NCI-H748 (cell line): ENCODE measurements at regions not wholly inside any gene's neighbourhood (a gene's known extent, or its start where the extent isn't known, plus 50 kb on each side); places are given as distances from the start of the nearest gene placed in this dataset.

Source experiments
- DNase-seq: peaks from one replicate; lab custom pipeline; 2025; ENCODE audit not compliant: unreplicated experiment; lab: John Stamatoyannopoulos, UW

DNA sequence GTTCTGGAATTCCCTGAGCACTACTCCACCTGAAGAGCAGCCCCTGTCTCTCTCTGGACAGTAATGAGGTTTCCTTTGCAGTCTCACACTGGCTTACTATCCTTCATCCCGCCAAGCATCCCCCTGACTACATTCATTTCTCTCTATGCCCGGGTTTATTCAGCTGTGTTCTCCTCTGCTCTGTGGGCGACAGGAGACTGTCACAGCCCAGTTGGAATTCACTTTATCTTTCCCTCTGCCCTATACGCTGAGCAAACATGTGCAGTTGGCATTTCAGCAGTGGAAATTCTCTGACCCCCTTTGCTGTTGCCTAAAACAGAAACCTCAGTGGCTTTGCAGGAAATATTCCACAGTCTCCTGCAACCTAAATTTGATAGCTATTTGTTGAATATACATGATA lies 83.5 kb upstream of the MAX start:
- DNase-seq, result no peak

DNA sequence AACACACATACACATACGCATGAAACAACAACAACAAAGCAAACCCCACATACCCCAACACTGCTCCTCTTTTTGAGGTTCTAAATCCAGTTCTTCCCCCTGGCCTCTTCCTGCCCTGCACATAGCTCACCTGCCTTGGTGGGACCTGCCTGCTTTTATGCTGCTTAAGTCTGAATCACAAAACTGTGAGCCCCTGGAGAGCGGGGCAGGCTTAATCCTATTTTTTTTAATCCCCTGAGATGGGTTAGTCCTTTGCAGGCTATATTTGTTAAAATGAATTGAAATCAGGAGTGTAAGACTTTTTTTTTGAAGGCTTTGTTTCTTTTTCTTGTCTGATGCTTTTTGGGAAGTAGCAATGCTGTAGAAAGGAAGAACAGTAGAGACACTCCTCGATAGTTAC lies 84.6 kb upstream of the MAX start:
- no peak for DNase-seq

DNA sequence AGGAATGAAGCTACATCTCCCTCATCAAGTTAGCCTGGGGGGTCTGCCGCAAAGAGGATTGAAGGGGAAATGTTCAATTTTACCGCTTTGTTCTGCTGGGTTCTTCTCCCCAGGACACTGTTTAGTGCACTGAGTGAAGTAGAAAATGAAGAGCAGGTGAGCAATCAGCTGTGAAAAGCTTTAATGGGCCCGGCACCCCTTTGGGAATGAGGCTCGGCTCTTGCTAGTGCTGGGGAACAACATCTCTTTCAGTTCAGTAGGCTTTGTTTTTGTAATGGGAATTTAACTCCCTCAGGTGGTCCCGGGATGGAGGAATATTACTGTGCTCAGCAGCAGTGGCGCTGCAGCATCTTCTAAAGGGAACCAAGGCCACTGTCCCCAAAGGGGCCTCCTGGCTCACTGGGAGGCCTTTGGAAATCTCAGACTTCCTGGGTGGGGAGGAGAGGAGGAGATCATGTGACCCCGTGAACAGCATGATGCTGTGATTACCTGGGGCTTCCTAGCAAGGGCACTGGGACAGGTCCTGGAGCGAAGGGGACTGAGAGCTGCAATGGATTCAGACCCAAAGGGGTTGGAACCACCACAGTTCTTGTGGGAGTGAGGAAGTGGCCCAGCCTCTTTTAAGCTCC lies 85.2 kb upstream of the MAX start:
- no peak for DNase-seq

DNA sequence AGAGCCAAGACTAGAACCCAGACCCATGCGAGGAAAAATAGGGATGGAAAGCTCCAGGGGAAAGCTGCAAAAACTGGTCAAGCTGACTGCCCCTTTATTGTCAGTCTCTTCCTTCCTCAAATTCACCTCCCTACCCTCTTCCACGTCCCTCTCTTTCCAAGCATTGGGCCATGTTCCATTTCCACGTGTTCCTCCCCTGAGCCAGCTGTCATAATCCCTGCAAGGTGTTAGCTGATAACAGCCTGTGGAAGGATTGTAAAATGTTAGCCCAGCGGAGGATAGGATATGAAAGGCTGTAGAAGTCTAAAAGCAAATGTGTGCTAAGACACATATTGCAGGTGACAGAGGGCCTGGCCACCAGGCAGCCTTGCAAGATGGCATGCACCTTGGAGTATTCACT lies 88.0 kb upstream of the MAX start:
- DNase-seq, result no peak

DNA sequence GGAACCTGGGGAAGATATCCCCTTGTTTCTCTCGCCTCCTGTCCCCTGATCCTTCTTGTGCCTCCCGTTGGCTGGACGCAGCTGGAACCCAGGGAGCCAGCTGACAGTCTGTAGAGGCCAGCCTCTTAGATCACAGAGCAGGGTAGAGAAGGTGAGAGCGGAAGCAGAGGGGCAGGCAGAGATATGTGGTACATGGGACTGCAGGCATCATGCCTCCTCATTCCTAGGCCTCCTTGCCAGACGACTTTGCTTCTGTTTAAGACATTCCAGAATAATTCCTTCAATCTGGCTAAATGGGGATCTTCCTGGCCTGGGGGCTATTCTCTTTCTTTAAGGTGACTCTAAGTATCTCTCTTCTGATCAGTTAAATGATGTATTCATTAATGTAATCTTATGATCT lies 89.4 kb upstream of the MAX start:
- DNase-seq, result no peak

- no peak for DNase-seq
These were observed 90.4 kb upstream of the MAX start for GRCh38 chr14:65192686-65193085.

DNA sequence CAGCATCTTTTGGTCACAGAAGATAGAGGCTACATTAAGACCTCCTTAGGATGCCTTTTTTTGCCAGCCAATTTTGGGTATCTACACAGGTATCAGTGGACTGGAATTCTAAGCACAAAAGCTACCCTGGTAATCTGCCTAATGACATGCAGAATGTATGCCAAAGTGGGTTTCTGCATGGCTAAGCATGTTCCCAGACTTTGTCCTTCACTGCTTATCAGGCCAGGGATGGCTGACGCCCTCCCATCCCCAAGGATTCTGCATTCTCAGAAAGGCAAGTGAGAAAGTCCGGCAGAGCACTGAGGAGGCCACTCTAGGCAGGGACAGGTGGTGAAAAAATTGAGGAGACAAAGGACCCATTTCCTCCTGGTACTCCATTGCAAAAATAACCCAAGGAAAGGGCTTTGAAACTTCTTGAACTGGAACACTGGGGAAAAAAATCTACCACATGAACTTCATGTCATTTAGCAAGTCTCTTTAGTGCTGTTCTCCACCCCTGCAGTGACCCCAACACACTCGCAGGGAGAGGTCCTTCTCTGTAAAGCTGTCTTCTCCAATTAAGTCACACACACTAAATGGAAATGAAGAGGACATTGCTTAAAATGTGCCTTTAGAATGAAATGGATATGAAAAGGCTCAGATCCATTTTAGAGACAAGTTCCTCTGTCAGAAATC lies 91.7 kb upstream of the MAX start:
- no peak for DNase-seq

- DNase-seq, result no peak
These were observed 92.9 kb upstream of the MAX start for GRCh38 chr14:65195042-65195719.

DNA sequence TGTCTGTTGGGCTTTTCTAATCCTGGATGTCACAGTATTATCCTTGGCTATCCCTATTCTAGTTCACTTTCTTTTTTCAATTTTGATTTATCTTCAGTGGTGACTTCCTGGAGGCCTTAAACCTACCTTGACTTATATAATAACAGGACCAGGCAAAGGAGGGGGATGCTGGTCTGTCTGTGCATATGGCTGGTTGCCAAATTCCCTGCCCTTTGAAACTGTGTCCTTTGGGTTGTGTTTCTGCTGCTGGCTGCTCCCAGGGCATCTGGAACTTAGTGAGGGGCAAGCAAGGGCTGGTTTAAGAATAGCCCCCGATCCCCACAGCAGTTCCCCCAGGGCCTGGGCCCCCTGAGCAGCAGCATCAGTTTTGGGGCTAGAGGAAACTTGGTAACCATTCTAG lies 96.0 kb upstream of the MAX start:
- no peak for DNase-seq

DNA sequence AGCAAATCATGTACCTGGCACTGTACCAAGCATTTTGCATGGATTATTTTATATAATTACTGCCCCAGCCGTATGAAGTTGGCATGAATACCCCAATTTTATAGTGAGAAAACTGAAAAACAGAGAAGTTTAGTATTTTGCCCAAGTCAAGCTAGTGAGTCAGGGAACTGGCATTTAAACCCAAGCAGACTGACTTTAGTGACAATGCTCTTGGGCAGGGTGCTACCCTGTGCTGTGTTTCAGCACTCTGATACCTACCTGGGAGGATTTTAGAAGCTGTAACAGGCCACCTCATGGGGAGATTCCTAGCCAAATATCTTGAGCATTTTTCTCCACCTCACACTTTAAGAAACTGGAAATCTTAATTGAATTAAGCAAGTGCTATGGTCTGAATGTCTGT lies 98.1 kb upstream of the MAX start:
- no peak for DNase-seq

DNA sequence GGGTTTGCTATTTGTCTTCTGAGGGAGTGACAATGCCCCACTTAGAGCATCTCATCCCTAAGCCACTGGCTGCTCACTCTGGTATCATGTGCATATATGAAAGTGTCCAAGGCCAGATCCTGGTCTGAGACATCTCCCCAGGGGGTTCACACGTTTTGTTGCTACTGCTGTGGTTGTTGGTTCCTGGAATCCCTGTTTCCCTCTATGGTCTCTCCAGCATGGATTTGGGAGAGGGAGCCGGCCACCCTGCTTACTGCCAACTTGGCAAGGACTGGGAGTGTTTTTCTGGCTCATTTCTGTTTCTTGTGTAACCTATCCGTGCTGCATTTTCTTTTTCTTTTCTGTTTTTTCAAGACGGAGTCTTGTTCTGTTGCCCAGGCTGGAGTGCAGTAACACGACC lies 101.3 kb upstream of the MAX start:
- no peak for DNase-seq

GRCh38 chr14:65204056-65204455 lies 101.7 kb upstream of the MAX start:
- DNase-seq, result no peak

DNA sequence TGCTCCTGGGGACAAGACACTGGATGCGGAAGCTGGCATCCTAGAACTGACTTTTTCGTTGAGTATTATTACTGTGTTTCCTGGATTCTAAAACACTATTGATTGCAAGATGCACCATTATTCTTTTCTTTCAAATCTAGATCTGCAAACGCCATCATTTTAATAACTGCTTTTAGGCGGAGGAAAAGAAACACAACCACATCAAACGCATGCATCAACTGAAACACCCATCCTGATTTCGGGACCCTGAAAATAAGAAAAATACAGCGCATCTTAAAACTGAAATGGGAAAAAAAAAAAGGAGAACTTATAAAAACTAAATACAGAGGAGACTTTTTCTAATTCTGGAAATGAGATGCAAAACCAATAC lies 103.7 kb upstream of the MAX start:
- no peak for DNase-seq

DNA sequence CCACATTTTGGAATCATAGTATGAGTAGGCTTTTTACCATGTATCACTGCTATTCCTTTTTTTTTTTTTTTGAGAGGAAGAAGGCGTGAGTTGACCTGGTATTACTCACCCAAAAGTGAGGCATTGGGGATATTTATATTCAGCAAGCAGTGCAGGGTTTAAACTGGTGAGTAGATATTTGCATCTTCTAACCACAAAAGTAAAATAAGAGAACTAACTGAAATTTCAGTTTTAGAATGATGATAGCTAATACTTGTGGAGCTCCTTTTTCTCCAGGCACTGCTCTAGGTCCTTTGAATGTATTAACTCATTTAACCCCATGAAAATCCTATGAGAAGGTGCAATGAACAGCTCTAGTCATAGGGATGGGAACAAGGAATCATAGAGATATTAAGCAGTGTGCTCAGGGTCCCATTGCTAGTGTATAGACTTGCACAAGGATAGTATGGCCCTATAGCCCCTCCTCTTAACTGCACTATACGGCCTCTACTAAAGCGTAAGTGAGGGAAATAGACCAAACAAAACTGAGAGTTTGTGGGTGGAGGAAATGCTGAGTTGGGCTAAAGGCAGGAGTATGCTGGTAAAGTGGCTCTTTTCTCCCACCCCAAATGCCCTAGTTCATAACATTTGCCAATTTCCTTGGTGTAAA lies 104.3 kb upstream of the MAX start:
- no peak for DNase-seq

DNA sequence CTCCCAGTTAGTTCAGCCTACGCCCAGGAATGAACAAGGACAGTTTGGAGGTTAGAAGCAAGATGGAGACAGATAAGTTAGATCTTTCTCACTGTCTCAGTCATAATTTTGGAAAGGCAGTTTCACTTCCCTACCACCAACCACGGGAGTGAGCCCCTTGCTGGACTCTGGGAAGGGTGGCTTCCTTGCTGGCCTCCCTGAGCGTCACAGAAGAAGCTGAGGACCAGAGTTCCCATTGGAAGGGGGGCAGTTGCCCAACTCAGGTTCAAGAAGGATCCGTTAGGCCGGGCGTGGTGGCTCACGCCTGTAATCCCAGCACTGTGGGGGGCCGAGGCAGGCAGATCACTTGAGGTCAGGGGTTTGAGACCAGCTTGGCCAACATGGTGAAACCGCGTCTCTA lies 106.2 kb upstream of the MAX start:
- no peak for DNase-seq

- no peak for DNase-seq
These were observed 108.0 kb upstream of the MAX start for GRCh38 chr14:65210118-65210821.

- DNase-seq, result no peak
These were observed 108.5 kb upstream of the MAX start for GRCh38 chr14:65210822-65211182.

GRCh38 chr14:65211341-65211987 lies 109.1 kb upstream of the MAX start:
- DNase-seq, result no peak

DNA sequence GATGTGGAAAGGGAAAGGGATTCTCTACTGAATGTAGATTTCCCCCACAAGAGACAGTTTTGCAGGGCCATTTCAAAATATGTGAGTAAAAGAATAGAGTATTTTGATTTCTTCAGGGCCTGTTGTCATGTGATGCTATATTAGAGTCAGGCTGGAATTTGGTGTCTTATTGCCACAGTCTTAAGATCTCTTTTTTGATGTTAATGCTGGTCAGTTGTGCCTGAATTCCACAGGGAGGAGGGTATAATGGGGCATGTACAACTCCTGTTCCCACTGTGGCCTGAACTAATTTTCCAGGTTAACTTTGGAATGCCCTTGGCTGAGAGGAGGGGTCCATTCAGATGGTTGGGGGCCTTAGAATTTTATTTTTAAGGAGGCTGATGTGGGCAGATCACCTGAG lies 111.0 kb upstream of the MAX start:
- no peak for DNase-seq

GRCh38 chr14:65214741-65215140 lies 112.4 kb upstream of the MAX start:
- DNase-seq, result no peak

- no peak for DNase-seq
These were observed 117.0 kb upstream of the MAX start for GRCh38 chr14:65219353-65219752.
